Activated CD4-positive, alpha-beta T cell treated with anti-CD3 and anti-CD28 coated beads for 36 hours (primary cell): ENCODE measurements at regions not wholly inside any gene's neighbourhood (a gene's known extent, or its start where the extent isn't known, plus 50 kb on each side); places are given as distances from the start of the nearest gene placed in this dataset.

Experiments used
- ATAC-seq: fragments of 200-7000 bp; cut with Tn5 transposase; one replicate; pipeline ENCODE4 v1.10.0; 2021; ENCODE audit warnings: mild to moderate bottlenecking, moderate library complexity
- CTCF ChIA-PET: fragments of 350-600 bp; sonication (Branson Sonifier 250); formaldehyde crosslinking; loops from one replicate; lab custom pipeline; 2021; ENCODE audit warnings: antibody characterized with exemption; lab: Charles Lee
- POLR2A ChIA-PET: fragments of 350-600 bp; sonication (Branson Sonifier 250); formaldehyde crosslinking; loops from one replicate; lab custom pipeline; 2021; ENCODE audit warnings: antibody characterized with exemption, inconsistent platforms; lab: Charles Lee
- DNase-seq: peaks from one replicate; pipeline ENCODE4 v3.0.0-alpha.2; 2020
- H3K27ac Mint-ChIP-seq: one replicate; pipeline ENCODE4 v1.8.0; 2021; ENCODE audit warnings: mixed read lengths
- H3K27me3 Mint-ChIP-seq: one replicate; pipeline ENCODE4 v1.8.0; 2021; ENCODE audit warnings: mixed read lengths
- H3K36me3 Mint-ChIP-seq: one replicate; pipeline ENCODE4 v1.8.0; 2021; ENCODE audit warnings: low read depth, mixed read lengths
- H3K4me1 Mint-ChIP-seq: one replicate; pipeline ENCODE4 v1.8.0; 2021; ENCODE audit warnings: mixed read lengths
- H3K4me3 Mint-ChIP-seq: one replicate; pipeline ENCODE4 v1.8.0; 2021; ENCODE audit warnings: mild to moderate bottlenecking, moderate library complexity, mixed read lengths
- H3K9me3 Mint-ChIP-seq: one replicate; pipeline ENCODE4 v1.8.0; 2021; ENCODE audit warnings: low read depth, mixed read lengths
- intact Hi-C, 2 experiments: fragments of 100-400 bp; cut with DNase I in 1 of 2; cut with micrococcal nuclease in 1 of 2; formaldehyde crosslinking; loops; one replicate each; pipeline versions ENCODE4 v1.14.2 to v1.15.1; 2022 to 2024; cut with DNase I, micrococcal nuclease

DNA sequence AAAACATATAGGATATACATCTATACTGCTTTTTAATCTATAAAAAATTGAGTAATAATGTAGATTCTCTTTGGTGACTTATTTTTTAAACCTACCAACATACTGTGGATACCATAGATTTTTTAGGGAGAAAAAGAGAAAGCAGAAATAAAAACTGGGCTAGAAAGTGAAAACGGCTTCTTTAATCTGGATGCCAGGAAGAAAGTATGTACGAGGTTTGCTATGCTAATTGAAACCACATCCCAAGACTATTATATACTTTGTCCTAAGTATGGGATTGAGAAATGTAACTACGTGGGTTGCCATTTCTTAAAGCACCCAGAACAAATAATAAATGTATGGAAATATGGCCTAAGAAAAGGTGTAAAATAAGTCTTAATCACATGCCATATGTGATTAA lies 129.0 kb upstream of the NFE2L3 start:
- peaks cover 6% of the 10 kb centered on the region for H3K27me3 Mint-ChIP-seq
- H3K4me1 Mint-ChIP-seq = no peaks in the 10 kb centered on the region
- no peak for DNase-seq
- no peaks in the 10 kb centered on the region for H3K9me3 Mint-ChIP-seq
- intact Hi-C loops = no loop called here
- ATAC-seq = no peak
- no peak overlapping the region for H3K27ac Mint-ChIP-seq
- no peaks in the 10 kb centered on the region for H3K36me3 Mint-ChIP-seq
- no peak overlapping the region for H3K4me3 Mint-ChIP-seq
- ChIA-PET CTCF (no interaction called here), POLR2A (no interaction called here)

DNA sequence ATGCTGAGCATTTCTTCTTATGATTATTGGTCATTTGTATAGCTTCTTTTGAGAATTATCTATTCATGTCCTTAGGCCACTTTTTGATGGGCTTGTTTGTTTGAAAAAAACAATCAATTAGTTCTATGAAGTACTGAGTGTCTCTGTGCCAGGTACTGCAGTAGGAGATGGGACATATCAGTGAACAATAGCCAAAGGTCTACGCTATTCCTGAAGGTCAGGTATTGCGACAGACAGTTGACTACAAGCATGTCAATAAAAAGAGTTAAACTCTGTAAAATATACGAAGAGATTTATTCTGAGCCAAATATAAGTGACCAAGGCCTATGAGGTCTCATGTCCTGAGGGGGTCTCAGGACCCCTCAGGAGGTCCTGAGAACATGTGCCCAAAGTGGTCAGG lies 122.1 kb upstream of the NFE2L3 start:
- Mint-ChIP-seq H3K27me3 (peaks cover 4% of the 10 kb centered on the region), H3K4me3 (no peak overlapping the region), H3K36me3 (no peaks in the 10 kb centered on the region), H3K27ac (no peak overlapping the region), H3K9me3 (no peaks in the 10 kb centered on the region), H3K4me1 (peaks cover 2% of the 10 kb centered on the region)
- ChIA-PET POLR2A (no interaction called here), CTCF (no interaction called here)
- intact Hi-C loops = no loop called here
- no peak for ATAC-seq
- no peak for DNase-seq

DNA sequence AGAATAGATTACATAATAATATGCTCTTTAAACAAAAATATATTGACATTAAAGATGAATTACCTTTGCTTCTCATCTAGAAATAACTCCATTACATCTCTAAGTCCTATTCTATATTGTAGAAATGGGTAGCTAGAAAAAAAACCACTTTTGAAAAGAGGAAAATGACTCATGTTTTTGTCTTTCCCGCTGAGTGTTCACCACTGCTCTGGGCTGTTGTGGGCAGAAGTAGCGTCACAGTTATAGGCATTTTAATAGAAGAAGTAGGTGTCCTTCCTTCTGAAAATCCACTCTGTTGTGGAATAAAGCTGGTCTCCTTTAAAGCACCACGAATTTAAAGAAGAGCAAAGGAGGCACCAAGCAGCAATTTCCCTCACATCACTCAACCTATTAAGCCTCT lies 117.6 kb upstream of the NFE2L3 start:
- H3K4me1 Mint-ChIP-seq = peaks cover 10% of the 10 kb centered on the region
- H3K9me3 Mint-ChIP-seq = peaks cover 2% of the 10 kb centered on the region
- peak; percentile 9 for DNase-seq
- POLR2A ChIA-PET = no interaction called here
- H3K36me3 Mint-ChIP-seq = no peaks in the 10 kb centered on the region
- H3K27me3 Mint-ChIP-seq = peaks cover 18% of the 10 kb centered on the region
- ATAC-seq = peak; percentile 63
- no peak overlapping the region for H3K27ac Mint-ChIP-seq
- no peak overlapping the region for H3K4me3 Mint-ChIP-seq
- intact Hi-C loops = no loop called here
- CTCF ChIA-PET = interaction anchor here (1.2 kb wide), 1 partner anchor 140 kb away, joined by 4 read pairs; no protein-coding TSS in a partner anchor

DNA sequence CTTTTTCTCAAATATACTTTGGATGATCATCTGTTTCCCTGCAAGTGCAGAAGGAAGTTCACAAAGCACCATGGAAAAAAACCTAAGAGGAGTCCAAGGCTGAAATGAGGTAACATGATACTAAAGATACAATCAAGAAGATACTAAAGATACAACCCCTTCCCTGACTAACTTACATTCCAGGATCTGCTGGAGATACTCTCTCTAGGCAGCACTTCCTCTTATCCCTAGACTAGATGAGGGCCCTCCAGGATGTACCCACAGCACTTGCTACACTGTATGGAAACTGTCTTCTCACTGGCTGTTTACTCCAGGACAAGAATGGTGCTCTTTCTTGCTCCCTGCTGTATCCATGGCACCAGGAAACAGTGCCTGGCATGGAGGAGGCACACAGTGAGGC lies 116.4 kb upstream of the NFE2L3 start:
- Mint-ChIP-seq H3K9me3 (peaks cover 2% of the 10 kb centered on the region), H3K27ac (no peak overlapping the region), H3K27me3 (peaks cover 22% of the 10 kb centered on the region), H3K4me1 (peaks cover 10% of the 10 kb centered on the region), H3K36me3 (no peaks in the 10 kb centered on the region), H3K4me3 (no peak overlapping the region)
- intact Hi-C loops = no loop called here
- CTCF ChIA-PET = no interaction called here
- POLR2A ChIA-PET = no interaction called here
- DNase-seq (no peak), ATAC-seq (no peak)

DNA sequence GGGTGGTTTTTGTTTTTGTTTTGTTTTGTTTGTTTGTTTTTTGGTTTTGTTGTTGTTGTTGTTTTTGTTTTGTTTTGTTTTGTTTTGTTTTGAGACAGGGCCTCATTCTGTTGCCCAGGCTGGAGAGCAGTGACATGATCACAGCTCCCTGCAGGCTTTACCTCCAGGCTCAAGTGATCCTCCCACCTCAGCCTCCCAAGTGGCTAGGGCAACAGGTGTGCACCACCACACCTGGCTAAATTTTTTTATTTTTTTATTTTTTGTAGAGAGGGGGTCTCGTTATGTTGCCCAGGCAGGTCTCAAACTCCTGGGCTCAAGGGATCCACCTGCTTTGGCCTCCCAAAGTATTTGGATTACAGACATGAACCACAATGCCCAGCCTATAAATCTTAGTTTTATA lies 115.9 kb upstream of the NFE2L3 start:
- ATAC-seq = no peak
- H3K36me3 Mint-ChIP-seq = no peaks in the 10 kb centered on the region
- H3K27me3 Mint-ChIP-seq = peaks cover 22% of the 10 kb centered on the region
- ChIA-PET POLR2A (no interaction called here), CTCF (interaction anchor here (1.3 kb wide), 1 partner anchor 43 kb away, joined by 3 read pairs; no protein-coding TSS in a partner anchor)
- intact Hi-C loops = no loop called here
- H3K4me3 Mint-ChIP-seq = no peak overlapping the region
- peaks cover 10% of the 10 kb centered on the region for H3K4me1 Mint-ChIP-seq
- no peak for DNase-seq
- peaks cover 2% of the 10 kb centered on the region for H3K9me3 Mint-ChIP-seq
- no peak overlapping the region for H3K27ac Mint-ChIP-seq

DNA sequence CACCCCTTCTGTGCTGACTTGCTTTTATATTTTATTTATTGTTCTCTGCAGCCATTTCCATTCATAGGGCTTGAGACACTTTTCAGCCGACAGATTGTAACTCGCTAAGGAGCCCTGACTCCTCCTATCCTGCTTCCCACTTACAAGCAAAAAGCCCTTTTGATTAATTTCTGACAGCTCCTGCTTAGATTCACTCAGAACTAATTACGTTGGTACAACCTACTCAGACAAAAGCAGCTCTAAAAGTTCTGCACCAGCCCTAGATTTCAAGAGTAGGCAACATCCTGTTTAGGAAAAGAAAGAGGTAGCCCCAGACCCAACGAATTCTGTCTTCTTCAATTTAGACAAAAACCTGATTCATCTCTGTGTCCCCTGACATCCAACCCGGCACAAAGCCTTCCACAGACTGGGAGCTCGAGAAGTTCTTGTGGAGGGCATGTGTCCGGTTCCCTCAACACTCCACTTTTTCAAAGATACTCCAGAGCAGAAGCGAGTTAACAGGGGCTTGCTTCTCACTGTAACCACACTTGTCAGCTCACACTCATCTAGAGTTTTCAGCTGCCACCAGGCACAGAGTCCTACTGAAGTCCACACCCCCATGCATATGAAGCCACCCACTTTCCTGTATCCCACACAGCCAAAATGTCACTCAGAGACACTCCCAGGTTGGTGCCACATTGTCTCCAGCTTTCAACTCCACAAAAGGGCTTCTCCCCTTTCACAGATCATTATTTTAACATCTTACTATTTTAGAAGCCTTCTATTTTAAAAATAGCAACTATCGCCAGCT lies 113.6 kb upstream of the NFE2L3 start:
- POLR2A ChIA-PET = no interaction called here
- Mint-ChIP-seq H3K4me1 (peaks cover 10% of the 10 kb centered on the region), H3K4me3 (no peak overlapping the region), H3K36me3 (no peaks in the 10 kb centered on the region), H3K9me3 (peaks cover 2% of the 10 kb centered on the region), H3K27ac (no peak overlapping the region), H3K27me3 (peaks cover 23% of the 10 kb centered on the region)
- ATAC-seq = no peak
- CTCF ChIA-PET = interaction anchor here (0.6 to 1.8 kb wide), 3 partner anchors 24 to 146 kb away, joined by 3 to 4 read pairs (median 3); no protein-coding TSS in a partner anchor
- intact Hi-C loops = no loop called here
- no peak for DNase-seq

DNA sequence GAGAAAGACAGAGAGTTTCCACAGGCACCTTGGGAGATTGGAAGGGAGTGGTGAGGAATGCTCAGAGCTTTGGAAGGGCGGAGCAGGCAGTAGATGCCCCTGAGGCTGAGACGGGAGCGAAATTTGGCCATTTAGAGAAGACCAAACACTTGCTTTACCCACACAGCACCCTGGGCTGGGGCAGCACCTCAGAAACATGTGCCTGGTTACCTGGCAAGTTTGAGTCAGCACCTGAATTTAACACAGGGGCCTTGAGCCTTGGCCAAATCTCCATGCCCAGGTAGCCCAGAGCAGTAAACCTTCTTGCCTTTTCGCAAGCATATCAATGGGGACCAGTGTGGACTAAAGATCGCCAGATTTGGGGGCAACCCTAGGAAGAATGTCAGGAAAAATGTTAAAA lies 111.9 kb upstream of the NFE2L3 start:
- no peak overlapping the region for H3K27ac Mint-ChIP-seq
- no peak for ATAC-seq
- intact Hi-C loops = no loop called here
- H3K9me3 Mint-ChIP-seq = peaks cover 2% of the 10 kb centered on the region
- H3K27me3 Mint-ChIP-seq = peaks cover 27% of the 10 kb centered on the region
- H3K4me3 Mint-ChIP-seq = no peak overlapping the region
- no peak for DNase-seq
- POLR2A ChIA-PET = no interaction called here
- CTCF ChIA-PET = interaction anchor here (0.6 to 1.0 kb wide), 3 partner anchors 11 to 1124 kb away, joined by 3 to 4 read pairs (median 4); no protein-coding TSS in a partner anchor
- peaks cover 8% of the 10 kb centered on the region for H3K4me1 Mint-ChIP-seq
- no peaks in the 10 kb centered on the region for H3K36me3 Mint-ChIP-seq

DNA sequence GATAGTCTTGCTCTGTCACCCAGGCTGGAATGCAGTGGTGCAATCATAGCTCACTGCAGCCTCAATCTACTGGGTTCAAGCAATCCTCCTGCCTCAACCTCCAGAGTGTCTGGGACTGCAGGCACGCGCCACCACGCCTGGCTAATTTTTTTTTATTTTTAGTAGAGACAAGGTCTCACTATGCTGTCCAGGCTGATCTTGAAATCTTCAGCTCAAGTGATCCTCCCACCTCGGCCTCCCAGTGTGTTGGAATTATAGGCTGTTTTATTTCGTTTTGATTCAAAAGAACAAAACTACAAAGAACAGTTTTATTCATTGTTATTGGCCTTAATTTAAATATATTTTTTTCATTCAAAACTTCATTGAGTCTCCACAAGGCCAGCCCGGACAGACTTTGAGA lies 109.8 kb upstream of the NFE2L3 start:
- ChIA-PET POLR2A (no interaction called here), CTCF (no interaction called here)
- Mint-ChIP-seq H3K4me1 (peaks cover 8% of the 10 kb centered on the region), H3K4me3 (no peak overlapping the region), H3K9me3 (no peaks in the 10 kb centered on the region), H3K27me3 (peaks cover 21% of the 10 kb centered on the region), H3K27ac (no peak overlapping the region), H3K36me3 (no peaks in the 10 kb centered on the region)
- DNase-seq (no peak), ATAC-seq (no peak)
- intact Hi-C loops = no loop called here

DNA sequence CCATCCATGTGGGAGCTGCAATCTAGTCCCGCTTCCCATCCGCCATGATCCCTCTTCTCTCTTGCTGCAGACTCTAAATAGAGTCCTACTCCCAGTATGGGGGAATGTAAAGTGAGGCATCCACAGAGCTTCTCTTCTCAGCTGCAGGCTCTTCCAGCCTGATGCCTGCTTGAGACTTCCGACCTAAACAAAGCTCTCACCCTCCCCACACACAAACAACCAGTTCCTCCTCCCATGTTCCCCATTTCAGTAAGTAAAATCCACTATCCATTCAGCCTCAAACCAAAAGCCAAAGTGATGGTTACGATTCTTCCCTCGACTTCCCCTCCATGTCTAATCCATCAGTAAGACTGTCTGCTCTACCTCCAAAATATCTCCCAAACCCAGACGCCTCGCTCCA lies 108.2 kb upstream of the NFE2L3 start:
- H3K27ac Mint-ChIP-seq = no peak overlapping the region
- POLR2A ChIA-PET = no interaction called here
- ATAC-seq (no peak), DNase-seq (no peak)
- H3K4me1 Mint-ChIP-seq = peaks cover under 1% of the 10 kb centered on the region
- no peaks in the 10 kb centered on the region for H3K9me3 Mint-ChIP-seq
- H3K36me3 Mint-ChIP-seq = no peaks in the 10 kb centered on the region
- CTCF ChIA-PET = interaction anchor here (0.6 to 1.2 kb wide), 6 partner anchors 8 to 828 kb away, joined by 3 to 4 read pairs (median 3); no protein-coding TSS in a partner anchor
- H3K27me3 Mint-ChIP-seq = peaks cover 15% of the 10 kb centered on the region
- no peak overlapping the region for H3K4me3 Mint-ChIP-seq
- intact Hi-C loops = no loop called here

DNA sequence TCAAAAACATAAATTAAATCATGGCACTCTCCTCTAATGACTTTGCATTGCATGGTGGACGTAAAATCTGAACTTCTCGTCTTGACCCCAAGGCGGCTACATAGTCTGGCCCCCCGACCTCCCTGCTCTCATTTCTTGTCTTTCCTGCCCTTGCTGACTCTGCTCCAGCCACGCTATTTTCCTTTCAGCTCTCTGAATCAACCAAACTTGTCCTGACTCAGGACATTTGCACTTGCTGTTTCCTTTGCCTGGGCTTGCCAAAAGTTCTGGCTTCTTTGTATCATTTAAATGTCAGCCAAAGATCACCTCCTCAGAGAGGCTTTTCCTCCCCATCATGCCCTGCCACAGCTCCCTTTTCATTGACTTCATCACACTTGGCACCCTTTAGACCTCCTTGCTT lies 107.7 kb upstream of the NFE2L3 start:
- CTCF ChIA-PET = interaction anchor here (0.9 to 1.2 kb wide), 3 partner anchors 151 to 828 kb away, joined by 3 to 4 read pairs (median 3); no protein-coding TSS in a partner anchor
- POLR2A ChIA-PET = no interaction called here
- no peaks in the 10 kb centered on the region for H3K36me3 Mint-ChIP-seq
- DNase-seq (no peak), ATAC-seq (no peak)
- no peak overlapping the region for H3K4me3 Mint-ChIP-seq
- peaks cover 13% of the 10 kb centered on the region for H3K27me3 Mint-ChIP-seq
- H3K9me3 Mint-ChIP-seq = no peaks in the 10 kb centered on the region
- intact Hi-C loops = no loop called here
- no peak overlapping the region for H3K27ac Mint-ChIP-seq
- H3K4me1 Mint-ChIP-seq = no peaks in the 10 kb centered on the region

DNA sequence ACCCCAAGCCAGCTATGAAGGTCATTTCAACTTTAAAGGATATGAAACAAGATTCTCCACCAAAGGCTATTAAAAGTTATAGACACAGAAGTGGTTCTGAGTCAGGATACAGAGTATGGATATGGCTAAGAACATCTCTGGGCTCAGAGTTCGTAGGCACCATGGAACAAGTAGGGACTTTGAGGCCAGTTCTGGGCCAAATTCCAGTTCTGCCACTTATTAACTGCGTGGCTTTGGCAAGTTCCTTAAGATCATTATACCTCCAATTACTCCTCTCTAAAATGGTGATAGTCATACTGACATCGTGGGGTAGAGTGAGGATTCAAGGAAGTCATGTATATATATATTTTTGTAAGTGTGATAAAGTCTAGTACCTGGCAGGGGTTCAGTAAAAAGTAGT lies 105.8 kb upstream of the NFE2L3 start:
- CTCF ChIA-PET = interaction anchor here (0.7 kb wide), 1 partner anchor 324 kb away, joined by 3 read pairs; no protein-coding TSS in a partner anchor
- no peak for ATAC-seq
- no peaks in the 10 kb centered on the region for H3K9me3 Mint-ChIP-seq

DNA sequence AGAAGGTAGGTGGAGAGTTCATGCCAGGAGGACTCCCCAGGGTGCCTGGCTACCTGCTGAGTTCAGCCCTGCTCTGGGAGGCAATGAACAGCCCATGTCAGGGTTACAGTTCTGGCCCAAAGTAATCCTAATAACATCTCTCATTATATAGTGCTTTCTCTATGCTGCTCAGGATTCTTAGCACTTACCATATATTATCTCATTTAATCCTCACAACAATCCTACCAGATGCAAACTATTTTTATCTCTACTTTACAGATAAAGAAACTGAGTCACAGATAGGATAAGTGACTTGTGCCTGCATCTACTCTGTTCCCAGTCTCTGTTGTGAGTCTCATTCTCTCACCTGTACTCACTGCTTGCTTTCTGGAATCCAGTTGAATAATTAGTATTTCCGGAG lies 105.1 kb upstream of the NFE2L3 start:
- Mint-ChIP-seq H3K4me3 (no peak overlapping the region), H3K4me1 (no peaks in the 10 kb centered on the region), H3K36me3 (no peaks in the 10 kb centered on the region), H3K9me3 (no peaks in the 10 kb centered on the region), H3K27me3 (peaks cover 23% of the 10 kb centered on the region), H3K27ac (no peak overlapping the region)
- DNase-seq = no peak
- intact Hi-C loops = no loop called here
- no peak for ATAC-seq
- ChIA-PET POLR2A (no interaction called here), CTCF (interaction anchor here (0.7 kb wide), 1 partner anchor 323 kb away, joined by 3 read pairs; no protein-coding TSS in a partner anchor)

More for the DNA sequence above, 105.8 kb upstream of the NFE2L3 start:
- Mint-ChIP-seq H3K27me3 (peaks cover 20% of the 10 kb centered on the region), H3K4me1 (no peaks in the 10 kb centered on the region), H3K27ac (no peak overlapping the region), H3K4me3 (no peak overlapping the region), H3K36me3 (no peaks in the 10 kb centered on the region)
- no peak for DNase-seq
- POLR2A ChIA-PET = no interaction called here
- intact Hi-C loops = no loop called here
